ENCODE measurements at regions not wholly inside any gene's neighbourhood (a gene's known extent, or its start where the extent isn't known, plus 50 kb on each side); places are given as distances from the start of the nearest gene placed in this dataset.
A peak's percentile ranks its signal among the peaks of the same experiment; 100 is the strongest.

DNA sequence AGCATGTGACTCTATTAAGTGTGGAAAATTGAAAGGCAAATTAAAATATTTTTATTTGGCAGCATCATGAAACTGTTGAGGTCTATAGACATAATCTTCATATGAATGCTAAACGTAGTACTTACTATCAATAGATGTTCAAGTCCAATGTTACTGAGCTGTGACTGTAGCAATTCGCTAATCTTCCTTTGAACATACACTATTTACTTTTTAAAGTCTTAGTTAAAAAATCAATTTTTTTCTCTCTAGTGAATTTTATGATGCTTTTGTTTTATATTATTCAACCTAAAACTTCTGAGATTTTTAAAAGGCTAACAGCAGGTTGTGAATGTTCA is 85.2 kb upstream of the ELOVL5 start:
- H3K4me2 ChIP-seq (ENCODE audit: insufficient read depth, low read length), result no peak overlapping the region
- DNase-seq (ENCODE audit: insufficient read length, low spot score, missing footprints), result no peak
- no peaks in the 10 kb centered on the region for H3K79me2 ChIP-seq (ENCODE audit: insufficient read depth, low read length)
- H3K27ac ChIP-seq (ENCODE audit: low read depth, low read length), result no peak overlapping the region
- H4K20me1 ChIP-seq (ENCODE audit: insufficient read depth, low read length), result no peaks in the 10 kb centered on the region
- no peak overlapping the region for H3K4me3 ChIP-seq (ENCODE audit: insufficient read depth, low read length)
- H3K9me3 ChIP-seq (ENCODE audit: low read depth, low read length), result no peaks in the 10 kb centered on the region
- no peak overlapping the region for H2AFZ ChIP-seq (ENCODE audit: low read length)
- H3K36me3 ChIP-seq (ENCODE audit: insufficient read depth, low read length), result no peaks in the 10 kb centered on the region
- no peaks in the 10 kb centered on the region for H3K27me3 ChIP-seq (ENCODE audit: insufficient read depth, low read length)
- peaks cover 33% of the 10 kb centered on the region for H3K4me1 ChIP-seq (ENCODE audit: insufficient read depth, low read length)
- TF ChIP-seq, protein P1, sequence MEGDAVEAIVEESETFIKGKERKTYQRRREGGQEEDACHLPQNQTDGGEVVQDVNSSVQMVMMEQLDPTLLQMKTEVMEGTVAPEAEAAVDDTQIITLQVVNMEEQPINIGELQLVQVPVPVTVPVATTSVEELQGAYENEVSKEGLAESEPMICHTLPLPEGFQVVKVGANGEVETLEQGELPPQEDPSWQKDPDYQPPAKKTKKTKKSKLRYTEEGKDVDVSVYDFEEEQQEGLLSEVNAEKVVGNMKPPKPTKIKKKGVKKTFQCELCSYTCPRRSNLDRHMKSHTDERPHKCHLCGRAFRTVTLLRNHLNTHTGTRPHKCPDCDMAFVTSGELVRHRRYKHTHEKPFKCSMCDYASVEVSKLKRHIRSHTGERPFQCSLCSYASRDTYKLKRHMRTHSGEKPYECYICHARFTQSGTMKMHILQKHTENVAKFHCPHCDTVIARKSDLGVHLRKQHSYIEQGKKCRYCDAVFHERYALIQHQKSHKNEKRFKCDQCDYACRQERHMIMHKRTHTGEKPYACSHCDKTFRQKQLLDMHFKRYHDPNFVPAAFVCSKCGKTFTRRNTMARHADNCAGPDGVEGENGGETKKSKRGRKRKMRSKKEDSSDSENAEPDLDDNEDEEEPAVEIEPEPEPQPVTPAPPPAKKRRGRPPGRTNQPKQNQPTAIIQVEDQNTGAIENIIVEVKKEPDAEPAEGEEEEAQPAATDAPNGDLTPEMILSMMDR (IDR thresholded peaks at IDR 0.05; ENCODE audit: extremely low read depth, low read depth, low read length), result no peak

DNA sequence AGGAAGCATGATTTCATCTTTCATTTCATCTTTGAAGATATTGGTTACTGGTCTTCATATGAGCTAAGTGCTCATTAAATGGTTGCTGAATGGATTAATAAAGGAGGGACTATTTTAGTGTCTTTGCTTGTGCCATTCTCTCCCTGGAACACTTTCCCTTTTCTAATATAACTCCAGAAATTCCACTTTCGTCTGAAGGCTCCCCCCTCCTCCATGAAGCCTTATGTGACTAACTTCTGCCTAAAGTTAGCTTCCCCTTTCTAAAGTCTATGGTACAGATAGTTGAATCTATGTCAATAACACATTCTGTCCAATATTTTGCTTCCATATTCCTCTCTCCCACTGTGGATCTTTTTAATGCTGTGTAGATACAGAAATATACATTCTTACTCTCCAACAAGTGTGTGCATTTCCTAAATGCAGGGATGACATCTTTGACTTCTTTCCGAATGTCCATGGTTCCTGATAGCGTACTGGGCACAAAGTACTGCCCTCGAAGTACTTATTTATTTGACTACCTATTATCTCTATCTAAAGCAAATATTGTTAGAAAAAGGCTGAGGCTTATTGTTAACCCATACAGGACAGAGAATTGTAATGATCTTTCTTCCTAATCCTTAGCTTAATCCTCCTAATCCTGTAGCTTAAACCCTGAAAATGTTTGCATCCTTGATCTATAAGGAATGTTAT is 84.7 kb upstream of the ELOVL5 start:
- Histone ChIP-seq H3K27ac (ENCODE audit: low read depth, low read length) (peak overlapping the region; percentile 60), H3K4me3 (ENCODE audit: insufficient read depth, low read length) (no peak overlapping the region), H4K20me1 (ENCODE audit: insufficient read depth, low read length) (no peaks in the 10 kb centered on the region), H2AFZ (ENCODE audit: low read length) (no peak overlapping the region), H3K9me3 (ENCODE audit: low read depth, low read length) (no peaks in the 10 kb centered on the region), H3K27me3 (ENCODE audit: insufficient read depth, low read length) (no peaks in the 10 kb centered on the region), H3K36me3 (ENCODE audit: insufficient read depth, low read length) (no peaks in the 10 kb centered on the region), H3K4me1 (ENCODE audit: insufficient read depth, low read length) (peaks cover 29% of the 10 kb centered on the region), H3K79me2 (ENCODE audit: insufficient read depth, low read length) (no peaks in the 10 kb centered on the region), H3K4me2 (ENCODE audit: insufficient read depth, low read length) (peak overlapping the region; percentile 19)
- DNase-seq (ENCODE audit: insufficient read length, low spot score, missing footprints), result no peak
- TF ChIP-seq, protein P1 (IDR thresholded peaks at IDR 0.05; ENCODE audit: extremely low read depth, low read depth, low read length), result no peak

DNA sequence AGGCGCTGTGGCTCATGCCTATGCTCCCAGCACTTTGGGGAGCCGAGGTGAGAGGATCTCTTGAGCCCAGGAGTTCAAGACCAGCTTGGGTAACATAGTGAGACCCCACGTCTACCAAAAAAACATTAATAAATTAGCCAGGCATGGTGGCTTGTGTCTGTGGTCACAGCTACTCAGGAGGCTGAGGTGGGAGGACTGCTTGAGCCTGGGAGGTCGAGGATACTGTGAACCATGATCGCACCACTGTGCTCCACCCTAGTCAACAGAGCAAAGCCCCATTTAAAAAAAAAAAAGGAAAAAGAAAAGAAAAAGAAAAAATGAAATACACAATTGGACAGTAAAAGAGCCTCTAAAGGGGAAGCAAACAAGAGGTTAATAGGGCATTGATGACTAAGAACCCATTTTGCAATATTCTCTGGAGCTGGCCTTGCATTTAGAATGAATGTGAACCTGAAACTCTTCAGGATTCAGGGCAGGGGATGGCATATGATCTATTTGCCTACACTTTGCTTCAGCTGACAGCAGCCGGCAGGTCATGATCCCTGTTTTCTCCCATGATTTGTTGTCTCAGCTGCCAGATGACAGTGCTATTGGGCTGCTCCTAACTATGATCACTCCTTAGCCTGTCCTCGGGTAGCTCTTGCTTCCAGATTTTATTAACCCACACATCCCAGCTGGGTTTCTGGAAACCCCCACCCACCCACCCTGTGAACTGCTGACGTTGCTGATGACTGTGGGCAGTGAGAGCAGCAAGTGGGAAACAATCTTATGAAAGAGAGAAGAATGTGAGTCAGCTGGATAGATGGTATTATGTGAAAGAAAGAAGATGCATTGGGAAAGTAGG is 83.8 kb upstream of the ELOVL5 start:
- peak overlapping the region; percentile 36 for H2AFZ ChIP-seq (ENCODE audit: low read length)
- no peaks in the 10 kb centered on the region for H3K36me3 ChIP-seq (ENCODE audit: insufficient read depth, low read length)
- H3K4me3 ChIP-seq (ENCODE audit: insufficient read depth, low read length), result no peak overlapping the region
- no peaks in the 10 kb centered on the region for H3K9me3 ChIP-seq (ENCODE audit: low read depth, low read length)
- DNase-seq (ENCODE audit: insufficient read length, low spot score, missing footprints), result peak; percentile 37
- no peaks in the 10 kb centered on the region for H3K27me3 ChIP-seq (ENCODE audit: insufficient read depth, low read length)
- no peaks in the 10 kb centered on the region for H3K79me2 ChIP-seq (ENCODE audit: insufficient read depth, low read length)
- peak overlapping the region; percentile 56 for H3K4me2 ChIP-seq (ENCODE audit: insufficient read depth, low read length)
- TF ChIP-seq, protein P1 (IDR thresholded peaks at IDR 0.05; ENCODE audit: extremely low read depth, low read depth, low read length), result no peak
- peaks cover 22% of the 10 kb centered on the region for H3K4me1 ChIP-seq (ENCODE audit: insufficient read depth, low read length)
- peak overlapping the region; percentile 83 for H3K27ac ChIP-seq (ENCODE audit: low read depth, low read length)
- H4K20me1 ChIP-seq (ENCODE audit: insufficient read depth, low read length), result no peaks in the 10 kb centered on the region

GRCh38 chr6:53431704-53432103 is 83.0 kb upstream of the ELOVL5 start:
- Histone ChIP-seq H3K4me1 (ENCODE audit: insufficient read depth, low read length) (peaks cover 13% of the 10 kb centered on the region), H4K20me1 (ENCODE audit: insufficient read depth, low read length) (no peaks in the 10 kb centered on the region), H3K36me3 (ENCODE audit: insufficient read depth, low read length) (no peaks in the 10 kb centered on the region), H3K4me3 (ENCODE audit: insufficient read depth, low read length) (no peak overlapping the region), H3K4me2 (ENCODE audit: insufficient read depth, low read length) (no peak overlapping the region), H2AFZ (ENCODE audit: low read length) (no peak overlapping the region), H3K27me3 (ENCODE audit: insufficient read depth, low read length) (no peaks in the 10 kb centered on the region), H3K27ac (ENCODE audit: low read depth, low read length) (no peak overlapping the region), H3K9me3 (ENCODE audit: low read depth, low read length) (no peaks in the 10 kb centered on the region), H3K79me2 (ENCODE audit: insufficient read depth, low read length) (no peaks in the 10 kb centered on the region)
- TF ChIP-seq, protein P1 (IDR thresholded peaks at IDR 0.05; ENCODE audit: extremely low read depth, low read depth, low read length), result no peak
- DNase-seq (ENCODE audit: insufficient read length, low spot score, missing footprints), result no peak
